ENCODE measurements at regions not wholly inside any gene's neighbourhood (a gene's known extent, or its start where the extent isn't known, plus 50 kb on each side); places are given as distances from the start of the nearest gene placed in this dataset.
"Not testable (repeated sequence)": the region's sequence is repeated elsewhere in the genome, so short reads cannot be mapped to it uniquely, and the experiment has no call there.

DNA sequence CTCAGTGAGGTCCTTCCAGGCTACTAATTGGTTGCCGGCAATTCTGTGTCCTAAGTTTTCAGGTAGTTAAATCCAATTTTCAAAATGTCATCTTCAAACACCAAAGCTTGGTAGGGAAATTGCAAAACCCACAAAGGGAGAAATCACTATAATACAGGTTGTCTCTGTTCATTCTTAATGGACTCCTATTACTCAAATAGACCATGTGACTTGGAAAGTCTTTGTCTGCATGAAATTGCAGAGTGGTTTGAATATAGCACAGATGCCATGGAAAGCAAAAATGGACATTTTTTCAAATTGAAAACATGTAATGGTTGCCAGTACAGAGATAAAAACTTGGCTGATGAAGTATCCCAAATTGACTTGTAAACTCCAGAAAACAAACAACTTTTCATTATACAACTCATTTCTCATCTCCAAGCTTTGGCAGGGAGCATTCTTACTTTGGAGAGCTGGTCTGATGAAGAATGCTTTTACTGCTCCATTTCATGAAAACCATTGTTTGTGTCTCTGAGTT is 169.5 kb upstream of the PKN2 start:
- Histone ChIP-seq H3K4me1 (ENCODE audit: control insufficient read depth, insufficient read depth, low read depth, low read length) (no peaks in the 10 kb centered on the region), H2AFZ (ENCODE audit: low read depth, low read length) (no peak overlapping the region), H3K27me3 (ENCODE audit: control insufficient read depth in 1 of 2, insufficient read depth in 1 of 2, low read length in 2 of 2) (no peaks in the 10 kb centered on the region), H2BK5ac (ENCODE audit: low read depth, low read length, poor library complexity, severe bottlenecking) (no peak overlapping the region), H3K4me2 (ENCODE audit: low read length, poor library complexity, severe bottlenecking) (no peak overlapping the region), H2BK15ac (ENCODE audit: low read depth, poor library complexity, severe bottlenecking) (no peak overlapping the region), H3K14ac (ENCODE audit: low read length in 2 of 2) (no peak overlapping the region), H3K9me3 (ENCODE audit: control insufficient read depth, low read length) (no peaks in the 10 kb centered on the region), H3K4ac (ENCODE audit: low read depth in 1 of 2, low read length in 2 of 2) (no peak overlapping the region), H3K23ac (ENCODE audit: low read length in 2 of 2) (no peak overlapping the region), H3K18ac (ENCODE audit: low read depth in 1 of 2, low read length in 2 of 2) (no peak overlapping the region), H2BK120ac (ENCODE audit: low read depth, low read length) (no peak overlapping the region), H2BK12ac (ENCODE audit: low read length in 2 of 2) (no peak overlapping the region), H2AK5ac (ENCODE audit: low read length, severe bottlenecking) (no peak overlapping the region), H3K79me1 (replicated peaks; ENCODE audit: low read length, poor library complexity, severe bottlenecking) (no peaks in the 10 kb centered on the region), H3K27ac (ENCODE audit: low read length, poor library complexity, severe bottlenecking) (no peak overlapping the region), H3K4me3 (ENCODE audit: insufficient read depth in 1 of 2, low read depth in 1 of 2, low read length in 2 of 2) (no peak overlapping the region), H3K9ac (ENCODE audit: low read length) (no peak overlapping the region), H4K91ac (ENCODE audit: low read length) (no peak overlapping the region), H3K36me3 (ENCODE audit: control insufficient read depth in 1 of 2, insufficient read depth in 2 of 2, low read depth in 1 of 2, low read length in 2 of 2) (no peaks in the 10 kb centered on the region), H4K8ac (ENCODE audit: low read length) (no peak overlapping the region)
- 94% methylated on average over 1 of the region's 1 CpG for WGBS
- DNase-seq: no peak

DNA sequence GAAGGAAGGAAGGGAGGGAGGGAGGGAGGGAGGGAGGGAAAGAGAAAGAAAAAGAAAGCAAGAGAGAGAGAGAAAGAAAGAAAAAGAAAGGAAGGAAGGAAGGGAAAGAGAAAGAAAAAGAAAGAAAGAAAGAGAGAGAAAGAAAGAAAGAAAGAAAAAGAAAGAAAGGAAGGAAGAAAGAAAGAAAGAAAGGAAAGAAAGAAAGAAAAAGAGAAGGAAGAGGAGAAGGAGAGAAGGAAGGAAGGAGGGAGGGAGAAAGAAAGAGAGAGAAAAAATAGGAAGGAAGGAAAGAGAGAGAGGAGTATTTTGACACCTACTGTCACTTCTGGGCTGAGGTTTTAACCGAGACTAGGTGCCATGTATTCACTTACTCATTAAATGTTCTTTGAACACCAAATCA is 166.6 kb upstream of the PKN2 start:
- no CpG with 5 or more reads among the region's 1 CpG for WGBS
- H3K23ac ChIP-seq (ENCODE audit: low read length in 2 of 2); H3K4me1 ChIP-seq (ENCODE audit: control insufficient read depth, insufficient read depth, low read depth, low read length); H3K36me3 ChIP-seq (ENCODE audit: control insufficient read depth in 1 of 2, insufficient read depth in 2 of 2, low read depth in 1 of 2, low read length in 2 of 2); H2BK120ac ChIP-seq (ENCODE audit: low read depth, low read length); H2BK15ac ChIP-seq (ENCODE audit: low read depth, poor library complexity, severe bottlenecking); H3K79me1 ChIP-seq (replicated peaks; ENCODE audit: low read length, poor library complexity, severe bottlenecking); H3K27ac ChIP-seq (ENCODE audit: low read length, poor library complexity, severe bottlenecking); H3K14ac ChIP-seq (ENCODE audit: low read length in 2 of 2); H3K4ac ChIP-seq (ENCODE audit: low read depth in 1 of 2, low read length in 2 of 2); H2AFZ ChIP-seq (ENCODE audit: low read depth, low read length); H3K4me2 ChIP-seq (ENCODE audit: low read length, poor library complexity, severe bottlenecking); H3K9me3 ChIP-seq (ENCODE audit: control insufficient read depth, low read length); H3K18ac ChIP-seq (ENCODE audit: low read depth in 1 of 2, low read length in 2 of 2); H4K8ac ChIP-seq (ENCODE audit: low read length); H2BK12ac ChIP-seq (ENCODE audit: low read length in 2 of 2); H2BK5ac ChIP-seq (ENCODE audit: low read depth, low read length, poor library complexity, severe bottlenecking); H4K91ac ChIP-seq (ENCODE audit: low read length); H3K27me3 ChIP-seq (ENCODE audit: control insufficient read depth in 1 of 2, insufficient read depth in 1 of 2, low read length in 2 of 2); DNase-seq; H3K9ac ChIP-seq (ENCODE audit: low read length); H2AK5ac ChIP-seq (ENCODE audit: low read length, severe bottlenecking); H3K4me3 ChIP-seq (ENCODE audit: insufficient read depth in 1 of 2, low read depth in 1 of 2, low read length in 2 of 2): not testable (repeated sequence)

DNA sequence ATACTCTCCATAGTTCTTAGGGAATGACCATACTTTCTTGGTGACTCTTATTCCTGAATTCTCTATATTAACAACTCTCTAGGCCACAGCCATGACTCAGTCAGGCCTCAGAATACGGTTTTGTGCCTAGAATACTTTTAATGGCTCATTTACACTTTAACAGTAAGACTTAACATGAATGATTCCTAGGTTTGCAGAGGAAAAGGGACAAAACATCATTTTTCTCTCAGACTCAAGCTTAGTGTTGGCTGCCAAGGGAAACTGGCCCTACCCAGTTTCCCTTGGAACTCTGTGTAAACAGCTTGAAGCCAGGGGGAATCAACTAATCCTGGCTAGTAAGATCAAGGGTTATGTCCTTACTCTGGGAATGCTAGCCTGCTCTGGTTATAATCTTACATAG is 164.9 kb upstream of the PKN2 start:
- Histone ChIP-seq H3K4ac (ENCODE audit: low read depth in 1 of 2, low read length in 2 of 2) (no peak overlapping the region), H2AK5ac (ENCODE audit: low read length, severe bottlenecking) (no peak overlapping the region), H3K36me3 (ENCODE audit: control insufficient read depth in 1 of 2, insufficient read depth in 2 of 2, low read depth in 1 of 2, low read length in 2 of 2) (no peaks in the 10 kb centered on the region), H2BK15ac (ENCODE audit: low read depth, poor library complexity, severe bottlenecking) (no peak overlapping the region), H3K9ac (ENCODE audit: low read length) (peak overlapping the region; percentile 16), H3K4me1 (ENCODE audit: control insufficient read depth, insufficient read depth, low read depth, low read length) (no peaks in the 10 kb centered on the region), H3K27me3 (ENCODE audit: control insufficient read depth in 1 of 2, insufficient read depth in 1 of 2, low read length in 2 of 2) (no peaks in the 10 kb centered on the region), H3K4me3 (ENCODE audit: insufficient read depth in 1 of 2, low read depth in 1 of 2, low read length in 2 of 2) (no peak overlapping the region), H2BK5ac (ENCODE audit: low read depth, low read length, poor library complexity, severe bottlenecking) (no peak overlapping the region), H3K27ac (ENCODE audit: low read length, poor library complexity, severe bottlenecking) (no peak overlapping the region), H3K79me1 (replicated peaks; ENCODE audit: low read length, poor library complexity, severe bottlenecking) (no peaks in the 10 kb centered on the region), H4K8ac (ENCODE audit: low read length) (no peak overlapping the region), H3K9me3 (ENCODE audit: control insufficient read depth, low read length) (no peaks in the 10 kb centered on the region), H3K23ac (ENCODE audit: low read length in 2 of 2) (no peak overlapping the region), H2AFZ (ENCODE audit: low read depth, low read length) (no peak overlapping the region), H3K4me2 (ENCODE audit: low read length, poor library complexity, severe bottlenecking) (no peak overlapping the region), H2BK120ac (ENCODE audit: low read depth, low read length) (no peak overlapping the region), H4K91ac (ENCODE audit: low read length) (no peak overlapping the region), H3K14ac (ENCODE audit: low read length in 2 of 2) (no peak overlapping the region), H2BK12ac (ENCODE audit: low read length in 2 of 2) (no peak overlapping the region), H3K18ac (ENCODE audit: low read depth in 1 of 2, low read length in 2 of 2) (no peak overlapping the region)
- peak; percentile 1 for DNase-seq
- WGBS: 45% methylated on average over 1 of the region's 1 CpG

DNA sequence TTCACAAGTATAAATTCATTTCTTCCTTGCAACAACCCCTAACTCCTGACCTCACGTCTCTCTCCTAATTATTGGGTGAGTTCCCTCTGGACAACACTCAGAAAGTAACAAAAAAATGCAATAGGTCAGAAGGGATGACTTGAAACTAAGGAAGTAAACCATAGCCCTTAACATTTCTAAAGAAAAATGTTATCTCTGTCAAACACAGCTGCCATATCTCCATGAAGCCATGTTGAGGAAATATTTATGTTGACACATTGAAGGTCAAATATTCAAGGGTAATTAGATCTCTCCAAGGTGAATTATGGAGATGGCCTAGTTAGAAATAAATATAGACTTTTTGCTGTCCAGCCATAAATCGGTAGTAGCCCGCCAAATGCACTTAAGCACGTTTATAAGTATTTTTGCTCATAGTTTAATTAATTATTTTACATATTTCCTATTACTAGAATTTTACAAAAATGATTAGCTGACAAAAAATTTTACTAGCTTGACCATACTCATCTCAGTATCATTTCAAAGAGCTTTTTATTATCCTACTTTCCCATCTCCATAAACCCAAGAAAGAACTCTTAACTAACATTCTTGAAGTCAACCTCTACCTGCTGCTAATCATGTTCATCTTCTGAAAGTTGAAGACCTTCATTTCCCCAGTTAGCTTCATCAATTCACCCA is 160.1 kb upstream of the PKN2 start:
- Histone ChIP-seq H2BK120ac (ENCODE audit: low read depth, low read length) (no peak overlapping the region), H3K4me1 (ENCODE audit: control insufficient read depth, insufficient read depth, low read depth, low read length) (no peaks in the 10 kb centered on the region), H2BK15ac (ENCODE audit: low read depth, poor library complexity, severe bottlenecking) (no peak overlapping the region), H3K4me3 (ENCODE audit: insufficient read depth in 1 of 2, low read depth in 1 of 2, low read length in 2 of 2) (no peak overlapping the region), H3K4me2 (ENCODE audit: low read length, poor library complexity, severe bottlenecking) (no peak overlapping the region), H2AFZ (ENCODE audit: low read depth, low read length) (no peak overlapping the region), H2AK5ac (ENCODE audit: low read length, severe bottlenecking) (no peak overlapping the region), H3K23ac (ENCODE audit: low read length in 2 of 2) (no peak overlapping the region), H2BK12ac (ENCODE audit: low read length in 2 of 2) (no peak overlapping the region), H3K27ac (ENCODE audit: low read length, poor library complexity, severe bottlenecking) (no peak overlapping the region), H3K79me1 (replicated peaks; ENCODE audit: low read length, poor library complexity, severe bottlenecking) (no peaks in the 10 kb centered on the region), H3K9ac (ENCODE audit: low read length) (no peak overlapping the region), H3K27me3 (ENCODE audit: control insufficient read depth in 1 of 2, insufficient read depth in 1 of 2, low read length in 2 of 2) (no peaks in the 10 kb centered on the region), H2BK5ac (ENCODE audit: low read depth, low read length, poor library complexity, severe bottlenecking) (no peak overlapping the region), H3K14ac (ENCODE audit: low read length in 2 of 2) (no peak overlapping the region), H4K8ac (ENCODE audit: low read length) (no peak overlapping the region), H4K91ac (ENCODE audit: low read length) (no peak overlapping the region), H3K18ac (ENCODE audit: low read depth in 1 of 2, low read length in 2 of 2) (no peak overlapping the region), H3K9me3 (ENCODE audit: control insufficient read depth, low read length) (no peaks in the 10 kb centered on the region), H3K4ac (ENCODE audit: low read depth in 1 of 2, low read length in 2 of 2) (no peak overlapping the region), H3K36me3 (ENCODE audit: control insufficient read depth in 1 of 2, insufficient read depth in 2 of 2, low read depth in 1 of 2, low read length in 2 of 2) (no peaks in the 10 kb centered on the region)
- no peak for DNase-seq
- 63% methylated on average over 1 of the region's 4 CpGs for WGBS
